Neural crest cell (in vitro differentiated cells): ENCODE measurements at regions not wholly inside any gene's neighbourhood (a gene's known extent, or its start where the extent isn't known, plus 50 kb on each side); places are given as distances from the start of the nearest gene placed in this dataset.

Experiments
- DNase-seq: peaks from one replicate; pipeline ENCODE4 v3.0.0; 2021; ENCODE audit warnings: low read depth, mixed read lengths, low spot score
- H3K27ac Mint-ChIP-seq: one replicate; pipeline ENCODE4 v1.8.0; 2021; ENCODE audit warnings: mild to moderate bottlenecking, mixed read lengths; ENCODE audit not compliant: unreplicated experiment
- H3K27me3 Mint-ChIP-seq: 2 replicates; pipeline ENCODE4 v1.8.0; 2021; ENCODE audit warnings: low read depth, mild to moderate bottlenecking, mixed read lengths
- H3K36me3 Mint-ChIP-seq: 2 replicates; pipeline ENCODE4 v1.8.0; 2021; ENCODE audit warnings: low read depth, mild to moderate bottlenecking, mixed read lengths
- H3K4me1 Mint-ChIP-seq: 2 replicates; pipeline ENCODE4 v1.8.0; 2021; ENCODE audit warnings: mixed read lengths
- H3K4me3 Mint-ChIP-seq: one replicate; pipeline ENCODE4 v1.8.0; 2021; ENCODE audit warnings: mild to moderate bottlenecking, mixed read lengths
- H3K9me3 Mint-ChIP-seq: 2 replicates; pipeline ENCODE4 v1.8.0; 2021; ENCODE audit warnings: mixed read lengths
- TF ChIP-seq, protein P1 (sequence below): fragments of 200-600 bp; sonication (generic); conservative IDR thresholded peaks from 2 replicates; pipeline ENCODE4 v1.5.0; 2021; ENCODE audit warnings: antibody characterized with exemption, mild to moderate bottlenecking

DNA sequence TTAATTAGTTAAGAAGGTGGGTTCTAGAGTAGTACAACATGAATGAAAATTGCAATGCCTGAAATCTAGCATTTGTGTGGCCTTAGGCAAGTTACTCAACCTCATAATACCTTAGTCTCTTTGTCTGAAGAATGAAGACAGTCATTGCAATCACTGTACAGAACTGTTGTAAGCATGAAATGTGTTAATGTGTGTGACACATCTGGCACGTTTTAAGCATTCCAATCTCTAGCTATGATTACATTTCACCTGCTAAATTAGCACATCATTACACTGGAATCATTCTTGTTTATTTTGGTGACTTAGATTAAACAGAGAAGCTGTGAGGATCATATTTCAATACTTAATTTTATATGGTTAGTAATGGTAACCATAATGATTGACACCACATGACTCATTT is 629.7 kb upstream of the KIF2B start:
- Mint-ChIP-seq H3K27ac (no peak overlapping the region), H3K27me3 (no peaks in the 10 kb centered on the region), H3K4me3 (no peak overlapping the region), H3K36me3 (no peaks in the 10 kb centered on the region), H3K9me3 (no peaks in the 10 kb centered on the region), H3K4me1 (no peaks in the 10 kb centered on the region)
- no peak for DNase-seq
- TF ChIP-seq, protein P1, sequence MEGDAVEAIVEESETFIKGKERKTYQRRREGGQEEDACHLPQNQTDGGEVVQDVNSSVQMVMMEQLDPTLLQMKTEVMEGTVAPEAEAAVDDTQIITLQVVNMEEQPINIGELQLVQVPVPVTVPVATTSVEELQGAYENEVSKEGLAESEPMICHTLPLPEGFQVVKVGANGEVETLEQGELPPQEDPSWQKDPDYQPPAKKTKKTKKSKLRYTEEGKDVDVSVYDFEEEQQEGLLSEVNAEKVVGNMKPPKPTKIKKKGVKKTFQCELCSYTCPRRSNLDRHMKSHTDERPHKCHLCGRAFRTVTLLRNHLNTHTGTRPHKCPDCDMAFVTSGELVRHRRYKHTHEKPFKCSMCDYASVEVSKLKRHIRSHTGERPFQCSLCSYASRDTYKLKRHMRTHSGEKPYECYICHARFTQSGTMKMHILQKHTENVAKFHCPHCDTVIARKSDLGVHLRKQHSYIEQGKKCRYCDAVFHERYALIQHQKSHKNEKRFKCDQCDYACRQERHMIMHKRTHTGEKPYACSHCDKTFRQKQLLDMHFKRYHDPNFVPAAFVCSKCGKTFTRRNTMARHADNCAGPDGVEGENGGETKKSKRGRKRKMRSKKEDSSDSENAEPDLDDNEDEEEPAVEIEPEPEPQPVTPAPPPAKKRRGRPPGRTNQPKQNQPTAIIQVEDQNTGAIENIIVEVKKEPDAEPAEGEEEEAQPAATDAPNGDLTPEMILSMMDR, result no peak

DNA sequence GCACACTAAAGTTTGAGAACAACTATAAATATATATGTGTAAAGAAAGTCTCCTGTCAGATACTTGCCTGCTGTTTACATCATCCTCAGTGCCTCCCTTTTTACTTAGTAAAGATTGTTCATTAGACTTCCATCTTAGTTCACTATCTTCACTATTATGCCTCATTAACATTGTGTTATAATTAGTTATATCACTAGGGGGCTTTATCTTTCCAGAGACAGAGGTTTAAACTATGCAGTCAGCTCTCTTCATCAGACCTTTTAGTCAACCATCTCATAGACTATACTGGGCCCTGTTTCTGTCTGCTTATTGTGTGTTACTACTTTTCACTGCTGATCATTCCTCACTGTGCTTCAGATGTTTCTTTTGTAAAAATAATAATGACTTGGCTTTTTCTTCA is 630.8 kb upstream of the KIF2B start:
- H3K36me3 Mint-ChIP-seq, result no peaks in the 10 kb centered on the region
- no peaks in the 10 kb centered on the region for H3K4me1 Mint-ChIP-seq
- no peak overlapping the region for H3K27ac Mint-ChIP-seq

DNA sequence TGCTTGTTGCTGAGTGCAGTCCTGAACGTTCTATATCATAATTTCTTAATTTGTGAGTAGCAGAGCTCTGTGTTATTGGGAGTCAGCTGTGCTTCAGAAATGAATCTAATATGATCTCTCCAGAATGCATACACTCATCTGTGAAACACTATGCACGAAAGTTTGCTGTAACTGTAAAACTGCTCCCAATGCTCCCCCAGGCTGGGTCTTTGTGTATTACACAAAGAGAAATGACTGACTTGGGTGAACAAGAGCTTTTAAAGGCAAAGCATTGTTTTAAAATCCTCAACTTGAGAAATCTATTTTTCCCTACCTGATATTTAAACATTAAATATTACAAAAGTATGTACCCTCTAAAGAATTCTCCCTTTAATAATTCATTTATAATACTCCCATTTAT is 636.7 kb upstream of the KIF2B start:
- no peaks in the 10 kb centered on the region for H3K36me3 Mint-ChIP-seq
- TF ChIP-seq, protein P1, result peak; percentile 24

More for the DNA sequence above, 630.8 kb upstream of the KIF2B start:
- no peaks in the 10 kb centered on the region for H3K9me3 Mint-ChIP-seq
- no peaks in the 10 kb centered on the region for H3K27me3 Mint-ChIP-seq
- no peak for DNase-seq
- TF ChIP-seq, protein P1, result peak; percentile 13
- no peak overlapping the region for H3K4me3 Mint-ChIP-seq

DNA sequence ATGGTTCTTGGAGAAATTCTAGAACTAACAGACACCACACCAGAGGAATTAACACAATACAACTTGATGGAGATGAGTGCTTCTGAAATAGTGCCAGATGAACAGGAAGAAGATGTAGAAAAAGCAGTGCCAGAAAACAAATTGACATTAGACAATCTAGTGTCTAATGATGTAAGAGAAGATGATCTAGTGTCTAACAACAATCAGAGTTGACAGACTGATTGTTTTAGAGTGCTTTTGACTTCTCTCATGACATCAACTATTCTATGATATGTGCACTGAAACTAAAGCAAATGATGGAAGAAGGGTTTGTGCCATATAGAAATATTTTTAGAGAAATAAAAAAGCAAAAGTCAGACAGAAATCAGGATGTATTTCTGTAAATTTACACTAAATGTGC is 646.1 kb upstream of the KIF2B start:
- Mint-ChIP-seq H3K4me1 (no peaks in the 10 kb centered on the region), H3K27ac (no peak overlapping the region), H3K9me3 (peaks cover 9% of the 10 kb centered on the region), H3K27me3 (no peaks in the 10 kb centered on the region), H3K4me3 (no peak overlapping the region), H3K36me3 (no peaks in the 10 kb centered on the region)
- no peak for DNase-seq
- TF ChIP-seq, protein P1, result no peak

More for the DNA sequence above, 636.7 kb upstream of the KIF2B start:
- H3K4me1 Mint-ChIP-seq, result no peaks in the 10 kb centered on the region
- no peak overlapping the region for H3K4me3 Mint-ChIP-seq
- H3K27me3 Mint-ChIP-seq, result no peaks in the 10 kb centered on the region
- H3K27ac Mint-ChIP-seq, result peak overlapping the region; percentile 21
- no peak for DNase-seq
- H3K9me3 Mint-ChIP-seq, result peaks cover 3% of the 10 kb centered on the region

DNA sequence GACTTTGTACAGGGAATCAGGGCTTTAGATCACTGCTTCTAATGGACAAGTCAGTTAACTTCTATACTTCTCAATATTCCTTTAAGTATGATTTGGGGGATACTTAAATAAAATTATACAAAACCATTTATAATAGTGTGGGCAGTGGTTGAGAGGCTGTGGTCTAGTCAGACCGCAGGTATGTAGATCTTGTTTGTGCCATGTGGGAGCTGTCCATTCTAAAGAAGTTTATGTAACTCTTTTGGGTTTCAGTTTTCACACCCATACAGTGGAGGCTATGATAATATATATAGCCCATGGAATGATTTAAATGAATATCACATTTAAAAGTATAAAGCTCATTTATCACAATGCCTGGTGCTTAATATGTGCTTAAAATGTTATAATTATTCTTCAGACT is 654.3 kb upstream of the KIF2B start:
- Mint-ChIP-seq H3K9me3 (no peaks in the 10 kb centered on the region), H3K4me3 (no peak overlapping the region), H3K4me1 (no peaks in the 10 kb centered on the region), H3K27ac (no peak overlapping the region), H3K27me3 (no peaks in the 10 kb centered on the region), H3K36me3 (no peaks in the 10 kb centered on the region)
- TF ChIP-seq, protein P1, result no peak
- DNase-seq, result no peak

DNA sequence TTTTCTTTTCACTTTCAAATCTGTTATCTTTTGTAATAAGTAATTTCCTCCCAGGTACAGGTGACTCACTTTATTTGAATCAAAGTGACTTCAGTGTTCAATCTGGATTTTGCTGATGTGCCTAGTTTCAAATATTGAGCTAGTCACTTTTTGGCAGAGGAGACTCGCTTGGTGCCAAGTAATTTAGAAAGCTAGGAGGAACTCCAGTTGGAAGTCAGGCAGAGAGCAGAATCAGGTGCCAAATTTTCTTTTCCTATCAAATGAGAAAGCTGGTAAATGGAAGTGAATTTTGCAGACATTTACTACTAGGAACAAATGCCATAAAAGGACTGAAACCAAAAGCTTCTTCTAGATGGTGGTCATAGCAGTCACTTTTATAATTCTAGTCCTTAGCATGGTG is 656.0 kb upstream of the KIF2B start:
- no peak for DNase-seq
- Mint-ChIP-seq H3K9me3 (no peaks in the 10 kb centered on the region), H3K36me3 (no peaks in the 10 kb centered on the region), H3K27ac (no peak overlapping the region), H3K27me3 (no peaks in the 10 kb centered on the region), H3K4me3 (no peak overlapping the region), H3K4me1 (no peaks in the 10 kb centered on the region)
- TF ChIP-seq, protein P1, result no peak
